A204.1 (cell line): ENCODE measurements at regions not wholly inside any gene's neighbourhood (a gene's known extent, or its start where the extent isn't known, plus 50 kb on each side); places are given as distances from the start of the nearest gene placed in this dataset.

ENCODE experiments used
- FAIRE-seq: peaks from 2 replicates; lab custom pipeline; 2012; peaks lifted over from hg19 to GRCh38; lab: Jason Lieb, UNC

DNA sequence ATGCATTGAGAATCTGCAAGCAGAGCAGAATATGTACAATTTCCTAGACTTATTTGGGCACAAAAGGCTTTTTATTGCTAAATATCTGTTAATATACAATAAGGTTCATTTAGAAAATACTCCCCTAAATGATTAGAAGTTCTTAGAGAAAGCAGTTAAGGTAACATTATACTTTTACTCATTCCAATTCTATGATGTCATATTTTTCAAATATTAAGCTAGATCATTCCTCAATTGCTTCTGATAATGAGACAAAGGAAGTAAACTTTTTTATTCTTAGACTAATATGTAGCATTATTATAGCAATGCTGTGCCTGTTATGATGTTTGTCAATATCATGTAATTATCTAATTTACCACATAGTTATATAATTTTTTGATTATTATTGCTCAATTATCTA, 447.0 kb downstream of the SLC16A7 start:
- no peak for FAIRE-seq

DNA sequence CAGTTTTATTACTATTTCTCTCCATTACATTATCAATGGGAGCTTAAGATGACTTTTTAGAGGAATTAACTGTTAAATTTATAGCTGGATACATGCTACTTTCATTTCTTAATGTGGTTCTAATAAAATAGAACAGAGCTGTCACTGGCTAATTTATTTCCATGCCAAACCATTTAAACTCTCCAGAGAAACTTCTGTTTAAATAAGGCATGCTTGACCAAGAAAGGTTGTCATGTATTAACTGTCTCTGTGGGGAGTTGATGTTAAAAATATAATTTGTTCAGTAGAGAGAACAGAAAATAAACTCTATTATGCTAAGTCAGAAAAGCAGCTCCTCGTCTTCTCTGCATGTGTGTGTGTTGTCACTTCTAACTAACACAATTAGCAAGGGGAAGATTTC, 447.4 kb downstream of the SLC16A7 start:
- no peak for FAIRE-seq

DNA sequence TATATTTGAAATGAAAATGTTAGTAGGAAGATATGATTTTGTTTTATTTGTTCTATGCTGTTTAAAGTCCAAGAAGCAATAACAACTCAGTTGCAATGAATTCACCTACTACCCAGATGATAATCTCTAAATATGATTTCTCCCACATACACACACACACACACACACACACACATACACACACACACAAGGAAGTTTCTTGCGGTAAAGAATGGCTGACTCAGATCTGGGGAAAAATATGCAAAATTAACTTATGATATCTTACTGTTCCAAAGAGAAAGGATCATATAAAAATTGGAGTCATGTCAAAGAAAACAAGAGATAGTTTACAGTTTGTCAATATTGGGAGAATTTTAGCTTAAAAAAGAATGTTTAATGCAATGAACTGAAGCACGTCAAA, 456.7 kb downstream of the SLC16A7 start:
- no peak for FAIRE-seq

DNA sequence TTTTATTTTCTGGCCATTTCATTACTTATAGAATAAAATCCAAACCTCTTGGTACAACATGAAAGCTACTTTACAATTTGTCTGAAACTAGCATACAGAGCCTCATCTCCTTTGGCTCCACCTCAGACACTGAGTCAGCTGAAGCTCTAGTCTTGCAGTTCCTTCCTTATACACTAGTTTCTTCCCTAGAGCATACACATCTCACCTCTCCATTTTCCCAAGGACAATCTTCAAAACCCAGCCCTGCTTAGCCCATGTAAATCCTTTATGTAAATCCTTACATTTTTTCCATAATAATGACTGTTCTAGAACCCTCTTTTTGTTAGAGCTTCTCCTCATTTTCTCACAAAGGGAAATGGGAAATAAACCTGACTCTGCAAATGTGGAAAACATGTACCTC, 463.4 kb downstream of the SLC16A7 start:
- FAIRE-seq, result no peak

DNA sequence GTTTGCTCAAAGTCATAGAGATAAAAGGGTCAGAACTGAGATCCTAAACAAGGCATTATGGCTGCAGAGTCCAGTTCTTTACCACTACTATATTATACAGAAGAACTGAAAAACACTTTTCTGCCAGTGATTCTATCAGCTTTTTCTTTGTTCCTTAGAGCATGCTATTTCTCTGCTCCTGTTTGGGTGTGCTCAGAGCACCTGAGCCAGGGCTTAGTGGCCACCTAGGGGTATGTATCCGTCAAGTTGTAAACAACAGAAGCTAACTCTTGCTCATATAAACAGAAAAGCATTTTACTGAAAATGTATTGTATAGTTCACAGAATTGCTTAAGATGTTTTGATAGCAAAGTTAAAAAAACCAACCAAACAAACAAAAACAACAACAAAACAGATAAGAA, 470.8 kb downstream of the SLC16A7 start:
- no peak for FAIRE-seq

DNA sequence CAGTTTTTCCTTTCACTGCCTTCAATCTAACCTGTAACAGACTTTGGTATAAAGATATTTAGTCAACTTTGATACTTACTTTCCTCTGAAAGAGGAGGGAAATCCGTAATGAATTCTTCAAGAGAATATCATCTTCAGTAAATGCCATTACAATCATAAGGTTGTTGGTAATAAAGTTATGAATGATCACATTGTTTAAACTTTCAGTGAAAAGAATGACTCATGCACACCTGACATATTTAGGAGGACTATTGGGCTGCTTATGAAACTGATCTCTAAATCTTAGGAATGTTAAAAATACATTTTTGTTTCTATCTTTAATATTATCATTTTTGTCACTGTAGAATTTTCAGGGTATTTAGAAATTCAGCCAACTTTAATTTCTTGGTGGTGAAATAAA, 474.7 kb downstream of the SLC16A7 start:
- no peak for FAIRE-seq

DNA sequence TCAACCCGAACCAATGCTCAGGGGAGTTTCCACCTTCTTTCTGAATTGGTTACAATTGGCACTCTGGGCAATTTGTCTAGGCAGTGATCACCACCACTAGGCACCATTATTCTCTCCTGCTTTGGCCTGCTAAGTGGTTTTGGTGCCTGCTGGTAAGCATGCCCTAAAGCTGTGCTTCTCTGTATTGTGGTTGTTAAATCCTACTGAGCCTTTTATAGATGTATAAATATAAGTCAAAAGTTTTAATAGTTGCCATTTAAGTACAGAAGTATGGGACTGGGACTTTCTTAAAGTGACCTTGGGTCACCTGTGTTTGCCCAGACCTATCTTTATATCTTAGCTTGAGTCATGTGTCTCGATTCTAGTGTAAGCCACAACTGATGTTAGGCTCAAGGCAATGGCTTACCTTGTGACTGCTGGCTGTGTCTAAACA, 475.9 kb downstream of the SLC16A7 start:
- no peak for FAIRE-seq

DNA sequence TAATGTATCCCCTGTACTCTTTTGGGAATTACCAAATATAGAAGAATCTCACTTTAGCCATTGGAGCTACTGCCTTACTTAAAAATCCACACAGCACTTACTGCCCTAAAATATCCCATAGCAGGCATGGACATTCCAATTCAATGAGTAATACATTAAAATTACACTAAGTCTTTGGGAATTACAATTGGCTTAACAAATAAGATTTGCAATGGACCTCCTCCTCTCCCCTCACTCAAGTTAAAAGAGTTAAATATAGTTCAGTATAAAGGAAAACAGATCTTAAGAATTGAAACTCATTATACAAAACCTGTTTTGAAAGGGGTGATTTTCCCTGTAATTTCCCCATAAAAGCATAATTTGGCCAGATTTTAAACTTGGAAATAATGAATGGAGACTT, 477.1 kb downstream of the SLC16A7 start:
- no peak for FAIRE-seq

DNA sequence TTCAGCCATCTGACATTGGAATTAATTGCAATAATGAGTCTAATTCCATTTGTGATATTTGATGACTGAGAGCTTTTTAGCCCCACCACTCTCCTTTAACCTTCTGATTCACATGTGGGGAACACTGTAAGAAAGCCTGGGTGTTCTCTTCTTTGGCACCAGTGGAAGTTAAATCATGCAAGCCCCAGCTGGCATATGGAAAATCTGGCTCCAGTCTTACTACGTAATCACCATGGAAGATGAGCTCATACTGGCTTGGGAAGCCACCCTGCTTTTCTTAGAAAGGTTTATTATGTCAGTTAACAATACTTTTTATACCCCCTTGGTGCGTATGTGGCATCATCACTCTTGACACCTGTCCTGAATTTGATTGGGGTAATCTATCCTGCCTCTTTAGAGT, 479.3 kb downstream of the SLC16A7 start:
- FAIRE-seq, result no peak

DNA sequence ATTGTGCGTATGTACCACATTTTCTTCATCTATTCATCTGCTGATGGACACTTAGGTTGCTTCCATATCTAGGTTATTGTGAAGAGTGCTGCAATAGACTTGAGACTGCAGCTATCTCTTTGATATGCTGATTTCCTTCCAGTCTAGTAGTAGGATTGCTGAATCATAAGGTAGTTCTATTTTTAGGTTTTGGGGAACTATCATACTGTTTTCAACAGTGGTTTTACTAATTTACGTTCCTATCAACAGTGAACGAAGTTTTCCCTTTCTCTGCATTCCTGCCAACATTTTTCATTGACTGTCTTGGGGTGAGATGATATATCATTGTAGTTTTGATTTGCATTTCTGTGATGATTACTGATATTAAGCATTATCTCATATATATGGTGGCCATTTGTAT, 482.2 kb downstream of the SLC16A7 start:
- FAIRE-seq, result no peak

DNA sequence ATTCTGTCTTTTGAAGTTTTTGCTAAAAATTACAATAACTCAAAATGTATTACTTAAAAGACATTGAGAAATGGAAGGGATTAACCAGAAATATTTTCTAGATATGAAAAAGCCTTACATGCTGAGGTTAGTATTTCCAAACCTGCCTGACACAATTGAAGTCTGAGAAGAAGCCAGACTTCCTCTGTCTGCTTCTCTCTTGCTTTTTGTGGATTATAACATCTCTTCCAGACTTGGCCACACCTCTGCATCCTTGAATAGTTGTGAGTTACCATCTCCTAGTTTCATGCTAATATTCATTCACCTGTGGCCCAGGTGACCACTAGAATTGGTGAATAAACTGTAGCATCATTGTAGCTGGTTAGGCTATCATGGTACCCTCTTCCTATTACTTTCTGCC, 497.6 kb downstream of the SLC16A7 start:
- FAIRE-seq, result no peak

DNA sequence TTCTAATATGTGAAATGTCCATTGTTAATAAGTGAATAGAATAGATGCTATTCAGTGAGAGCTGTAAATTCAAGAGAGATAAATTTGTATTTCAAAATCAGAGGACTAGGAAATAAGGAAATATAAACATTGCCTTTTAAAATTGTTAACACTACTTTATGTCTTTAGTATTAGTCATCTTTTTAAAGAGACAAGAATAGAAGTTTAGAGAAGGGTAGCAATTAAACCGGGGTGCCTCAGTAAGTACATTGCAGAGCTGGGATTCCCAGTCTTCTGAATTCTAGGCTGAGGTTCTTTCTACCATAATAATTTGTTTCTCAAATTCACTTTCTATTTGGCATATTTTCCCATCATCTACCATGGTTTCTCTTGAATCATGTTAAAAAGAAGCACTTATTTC, 498.6 kb downstream of the SLC16A7 start:
- FAIRE-seq, result no peak

DNA sequence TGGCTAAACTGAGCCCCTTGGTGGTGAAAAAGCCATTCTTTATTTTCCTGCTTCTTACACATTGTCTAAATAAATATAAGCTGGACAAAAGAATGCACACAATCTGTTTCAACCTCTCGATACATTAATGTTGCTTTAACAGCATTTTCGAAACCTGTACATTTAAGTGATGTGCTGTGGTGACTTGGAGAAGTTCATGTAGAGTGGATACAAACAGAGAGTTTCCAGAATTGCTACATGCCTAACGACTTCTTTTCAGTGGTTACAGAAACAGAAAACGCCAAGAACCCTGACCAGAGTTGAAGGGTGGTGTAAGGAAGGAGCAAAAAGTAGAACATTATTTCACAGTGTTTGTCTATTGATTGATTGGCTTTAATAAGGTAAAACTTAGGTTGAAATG, 500.9 kb downstream of the SLC16A7 start:
- FAIRE-seq, result no peak

DNA sequence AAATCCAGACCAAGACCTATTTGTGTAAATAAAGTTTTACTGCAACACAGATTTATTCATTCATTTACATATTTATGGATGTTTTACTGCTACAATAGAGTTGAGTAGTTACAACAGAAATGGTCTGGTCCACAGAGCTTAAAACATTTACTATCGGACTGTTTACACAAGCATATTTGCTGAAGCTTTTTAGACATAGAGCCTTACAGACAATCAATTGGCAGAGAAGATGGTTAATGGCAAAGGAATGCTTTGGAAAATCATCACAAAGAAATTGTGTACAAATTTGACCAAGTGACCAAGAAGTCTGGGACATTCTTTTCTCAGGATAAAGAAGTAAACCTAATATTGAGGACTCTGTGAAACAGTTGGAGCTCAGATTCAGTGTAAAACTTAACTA, 504.3 kb downstream of the SLC16A7 start:
- FAIRE-seq, result no peak

DNA sequence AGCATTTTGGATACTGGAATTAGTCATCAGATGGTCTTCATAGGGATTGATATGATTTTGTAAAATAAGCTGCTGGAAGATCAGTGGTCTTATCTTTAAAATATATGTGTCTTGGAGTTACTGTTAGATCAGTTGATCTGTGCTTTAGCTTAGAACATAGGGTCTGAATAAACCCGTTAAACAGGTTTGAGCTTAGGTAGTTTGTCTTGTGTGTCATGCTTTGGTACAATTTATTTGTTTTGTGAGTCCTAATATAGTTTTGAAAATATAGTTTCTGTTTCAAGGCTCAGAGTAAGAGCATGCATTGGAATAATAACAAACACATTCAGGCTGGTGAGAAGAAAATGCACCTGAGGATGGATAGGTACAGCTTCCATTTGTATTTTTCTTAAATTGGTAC, 505.0 kb downstream of the SLC16A7 start:
- no peak for FAIRE-seq

DNA sequence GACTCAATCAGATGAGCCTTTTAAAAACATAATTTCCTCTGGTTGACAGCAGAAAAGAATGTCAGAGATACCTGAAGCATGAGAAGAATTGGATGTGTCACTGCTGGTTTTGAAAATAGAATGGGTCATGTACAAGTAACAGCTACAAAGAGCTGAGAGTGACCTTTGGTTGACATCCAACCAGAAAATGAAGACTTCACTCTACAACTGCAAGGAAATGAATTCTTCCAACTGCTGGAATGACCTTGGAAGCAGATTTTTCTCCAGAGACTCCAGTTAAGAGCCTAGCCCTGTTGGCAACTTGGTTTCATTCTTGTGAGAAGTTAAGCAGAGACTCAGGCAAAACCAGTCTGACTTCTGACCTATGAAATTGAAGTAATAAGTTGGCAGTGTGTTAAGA, 505.9 kb downstream of the SLC16A7 start:
- FAIRE-seq, result no peak

DNA sequence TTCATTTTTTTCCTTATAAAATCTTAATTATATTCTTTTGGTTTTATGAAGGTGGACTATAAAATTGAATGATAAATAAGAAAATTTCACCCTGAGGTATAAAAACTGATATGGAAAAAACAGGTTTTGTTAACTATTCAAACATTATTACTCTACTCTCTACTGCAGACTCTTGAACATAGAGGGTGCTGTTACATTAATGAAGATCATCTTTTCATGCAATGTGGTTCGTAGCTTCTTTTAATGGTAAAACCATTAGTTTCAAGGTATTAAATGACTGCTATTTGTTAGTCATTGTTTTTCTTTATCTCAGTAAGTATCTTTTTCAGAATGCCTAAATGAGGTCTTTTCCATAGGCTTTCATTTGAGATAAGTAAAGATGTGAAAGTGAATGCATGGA, 510.4 kb downstream of the SLC16A7 start:
- peak; percentile 71 for FAIRE-seq

DNA sequence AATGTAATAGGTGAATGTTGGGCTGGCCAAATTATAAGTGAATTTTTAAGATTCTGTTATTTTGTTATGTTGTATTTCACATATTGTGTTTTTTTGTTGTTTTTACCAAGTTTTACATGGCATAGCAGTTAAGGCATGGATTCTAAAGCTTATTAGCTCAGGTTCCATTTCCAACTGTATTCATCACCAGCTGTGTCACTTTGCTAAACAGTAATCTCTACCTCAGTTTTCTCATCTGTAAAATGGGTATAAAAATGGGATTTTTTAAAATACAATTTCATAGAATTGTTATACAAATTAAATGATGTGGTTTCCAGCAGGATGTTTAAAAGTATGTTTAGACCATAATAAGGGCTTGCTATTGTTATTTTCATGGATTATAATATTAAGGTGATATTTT, 512.2 kb downstream of the SLC16A7 start:
- no peak for FAIRE-seq

DNA sequence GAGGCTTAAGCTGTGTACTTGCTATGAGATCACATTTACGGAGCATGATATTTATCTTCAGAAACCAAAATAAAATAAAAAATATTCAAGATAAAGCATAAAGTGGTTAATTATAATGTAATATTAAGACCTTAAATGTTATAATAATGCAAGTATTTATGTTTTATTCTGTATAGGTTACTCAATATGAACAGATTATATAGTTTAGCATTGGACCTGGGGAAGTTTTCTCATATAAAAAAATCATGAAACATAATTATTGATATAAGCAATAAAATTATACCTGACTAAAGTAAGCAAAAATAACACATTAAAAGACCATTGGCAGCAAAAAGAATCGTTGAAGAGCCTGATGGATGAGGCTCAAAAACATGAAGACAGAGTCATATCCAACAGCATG, 516.2 kb downstream of the SLC16A7 start:
- FAIRE-seq, result peak; percentile 43

DNA sequence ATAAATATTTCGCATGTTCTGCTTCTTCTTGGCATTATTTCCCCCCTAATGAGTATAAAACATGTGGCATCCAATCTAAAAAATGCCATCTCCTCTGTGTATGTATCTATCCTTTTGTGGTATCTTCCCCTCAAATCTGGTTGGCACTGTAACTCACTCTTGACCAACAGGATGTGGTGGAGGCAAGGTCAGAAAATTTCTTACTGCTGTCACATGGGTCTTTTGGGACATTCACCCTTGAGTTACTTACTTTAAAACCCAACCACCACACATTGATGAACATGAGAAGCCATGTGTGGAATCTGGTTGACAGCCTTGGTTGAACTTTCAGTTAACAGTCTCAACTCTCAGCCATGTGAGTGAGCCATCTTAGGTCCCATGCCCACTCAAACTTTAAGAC, 516.9 kb downstream of the SLC16A7 start:
- FAIRE-seq, result no peak

DNA sequence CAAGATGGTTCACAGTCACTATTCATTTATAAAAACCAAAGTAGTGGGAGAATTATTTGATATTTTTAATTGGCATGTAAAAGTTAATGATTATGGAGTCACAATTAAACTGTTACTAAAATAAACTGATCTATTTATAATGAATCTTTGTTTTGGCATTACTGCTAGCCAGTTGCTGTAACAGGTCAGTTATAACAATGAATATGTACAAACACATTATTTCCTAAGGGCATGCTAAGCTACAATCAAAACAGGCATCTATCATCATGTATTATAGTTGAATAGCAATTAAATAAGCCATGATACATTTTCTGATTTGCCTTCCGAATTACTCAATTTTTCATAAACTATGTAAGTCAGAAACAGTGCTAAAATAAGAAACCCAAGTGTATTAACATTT, 518.3 kb downstream of the SLC16A7 start:
- FAIRE-seq, result peak; percentile 21

DNA sequence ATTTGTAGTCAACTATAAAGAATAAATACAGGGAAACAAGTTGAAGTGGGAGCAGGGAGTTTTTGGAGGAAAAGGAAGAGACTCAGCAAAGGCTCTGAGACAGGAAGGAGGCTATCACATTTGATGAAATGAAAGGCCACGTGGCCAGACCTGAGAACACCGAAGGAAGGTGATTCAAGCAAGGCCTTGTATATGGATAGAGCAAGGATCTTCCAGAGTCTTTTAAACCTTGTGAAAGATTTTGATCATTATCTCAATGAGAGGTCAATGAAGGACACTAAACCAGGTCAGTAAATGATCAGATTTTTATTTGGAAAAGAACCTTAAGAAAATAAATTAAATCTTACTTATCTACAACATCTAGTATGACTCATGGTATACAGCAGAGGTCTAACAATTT, 523.5 kb downstream of the SLC16A7 start:
- FAIRE-seq, result no peak

DNA sequence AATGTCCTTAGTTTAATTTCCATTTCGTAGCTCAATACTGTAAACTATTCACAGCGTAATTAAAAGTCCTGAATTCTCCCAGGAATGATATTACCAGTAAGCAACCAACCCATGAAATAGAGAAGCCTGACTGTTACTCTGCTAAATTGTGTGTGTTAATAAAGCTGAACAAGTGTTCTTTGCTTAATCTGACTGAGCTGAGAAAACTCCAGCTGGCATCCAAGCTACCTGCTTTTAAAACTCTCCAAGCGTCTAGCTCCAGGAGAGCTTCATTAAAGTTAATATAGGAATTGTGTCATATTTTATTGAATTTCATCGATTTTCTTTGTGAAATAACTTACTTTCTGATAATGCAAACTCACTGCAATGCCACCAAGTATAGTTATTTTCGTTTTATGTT, 524.4 kb downstream of the SLC16A7 start:
- FAIRE-seq, result no peak

DNA sequence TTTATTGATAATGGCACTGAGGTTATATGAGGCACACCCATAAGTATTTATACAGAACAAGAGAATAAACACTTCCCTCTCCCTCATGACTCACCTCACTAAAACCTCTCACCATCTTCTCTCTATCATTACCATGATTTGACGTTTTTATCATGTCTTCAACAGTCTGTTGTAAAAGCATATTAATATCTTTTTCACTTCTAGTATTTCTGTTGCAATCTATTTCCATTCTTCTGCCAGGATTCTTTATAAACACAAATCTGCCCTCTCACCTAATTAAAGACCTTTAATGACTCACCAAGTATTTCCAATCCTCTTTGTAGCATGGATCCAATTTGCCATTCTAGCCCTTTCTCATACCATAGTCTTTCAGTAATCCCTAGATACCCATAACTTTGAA, 527.7 kb downstream of the SLC16A7 start:
- FAIRE-seq, result no peak

DNA sequence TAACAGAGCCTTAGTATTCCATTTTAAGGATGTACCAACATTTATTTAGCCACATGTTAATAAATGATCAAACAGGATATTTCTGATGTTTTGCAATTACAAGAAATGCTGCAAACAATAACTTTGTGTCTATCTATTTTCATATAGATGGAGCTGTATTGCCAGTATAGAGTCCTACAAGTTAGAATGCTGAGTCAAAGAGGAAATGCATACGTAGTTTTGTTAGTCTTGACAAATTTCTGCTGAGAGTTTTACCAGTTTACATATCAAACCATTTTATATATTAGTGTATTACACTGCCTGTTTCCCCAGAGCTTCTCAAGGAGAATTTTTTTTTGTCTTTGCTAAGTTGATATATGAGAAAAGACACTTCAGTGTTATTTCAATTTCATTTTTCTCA, 541.7 kb downstream of the SLC16A7 start:
- FAIRE-seq, result no peak

DNA sequence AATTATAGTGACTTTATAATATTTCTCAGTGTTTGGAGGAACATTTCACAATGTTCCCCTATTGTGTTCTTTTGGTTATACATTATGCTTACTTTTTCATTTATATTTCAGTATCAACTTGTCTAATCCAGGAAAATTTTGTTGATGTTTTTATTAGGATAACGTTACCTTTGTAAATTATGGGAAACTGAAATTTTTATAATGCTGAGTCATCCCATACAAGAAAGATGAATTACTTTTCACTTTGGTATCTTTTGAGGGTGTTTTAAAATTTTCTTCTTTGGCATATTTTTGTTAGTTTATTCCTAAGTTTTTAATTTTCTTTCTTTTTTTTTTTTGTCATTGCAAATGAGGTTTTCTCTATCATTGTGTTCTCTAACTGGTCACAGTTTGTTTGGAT, 542.7 kb downstream of the SLC16A7 start:
- no peak for FAIRE-seq
